SK-N-SH (cell line): ENCODE measurements at regions not wholly inside any gene's neighbourhood (a gene's known extent, or its start where the extent isn't known, plus 50 kb on each side); places are given as distances from the start of the nearest gene placed in this dataset.

Experiments
- CTCF ChIA-PET: fragments of 300-600, 350-600 bp; formaldehyde crosslinking; extraction: SDS; loops from one replicate; lab custom pipeline; 2021; lab: Yijun Ruan, JAX
- POLR2A ChIA-PET: fragments of 350-600 bp; sonication (Branson Sonifier 250); formaldehyde crosslinking; extraction: SDS; loops from one replicate; lab custom pipeline; 2020; ENCODE audit warnings: antibody characterized with exemption, inconsistent platforms; lab: Yijun Ruan, JAX
- DNase-seq: peaks from one replicate; pipeline ENCODE4 v3.0.0; 2012
- H2AFZ ChIP-seq: fragments of 200-600 bp; sonication (generic); 2 replicates; pipeline ENCODE4 v1.8.1; 2016; ENCODE audit warnings: antibody characterized with exemption, mild to moderate bottlenecking, low read depth
- H3F3A ChIP-seq: fragments of 200-600 bp; sonication (generic); replicated peaks from 2 replicates; pipeline ENCODE3; 2016; ENCODE audit warnings: antibody characterized with exemption, mild to moderate bottlenecking; ENCODE audit not compliant: insufficient read depth
- H3K27ac ChIP-seq, 2 experiments: fragments of 200-500 bp in 1 of 2; fragments of 200-600 bp in 1 of 2; sonication (Bioruptor generic) in 1 of 2; sonication (generic), shearing (Covaris generic) in 1 of 2; 2 replicates each; pipeline versions ENCODE4 v1.5.1 to v1.6.1; 2014 to 2016; ENCODE audit warnings: low read depth in 2 of 2, inconsistent platforms in 1 of 2, low read length in 1 of 2, mild to moderate bottlenecking in 1 of 2, mixed read lengths in 1 of 2
- H3K27me3 ChIP-seq: fragments of 200-600 bp; sonication (generic), shearing (Covaris generic); 2 replicates; pipeline ENCODE4 v1.6.1; 2016; ENCODE audit warnings: mixed run types; ENCODE audit not compliant: insufficient read depth
- H3K36me3 ChIP-seq, 2 experiments: fragments of 200-500 bp in 1 of 2; fragments of 200-600 bp in 1 of 2; sonication (Bioruptor generic) in 1 of 2; sonication (generic) in 1 of 2; replicated peaks in 1 of 2; 2 replicates each; pipeline versions ENCODE3 to v1.5.1; 2014 to 2016; ENCODE audit warnings: low read length in 1 of 2, mild to moderate bottlenecking in 1 of 2; ENCODE audit not compliant: insufficient read depth in 2 of 2, control insufficient read depth in 1 of 2
- H3K4me1 ChIP-seq, 2 experiments: fragments of 200-500 bp in 1 of 2; fragments of 200-600 bp in 1 of 2; sonication (Bioruptor generic) in 1 of 2; sonication (generic), shearing (Covaris generic) in 1 of 2; 2 replicates each; pipeline versions ENCODE4 v1.5.1 to v1.6.1; 2014 to 2016; ENCODE audit warnings: low read depth in 1 of 2, low read length in 1 of 2, mixed run types in 1 of 2; ENCODE audit not compliant: insufficient read depth in 2 of 2, control insufficient read depth in 1 of 2
- H3K4me2 ChIP-seq: fragments of 200-600 bp; sonication (generic), shearing (Covaris generic); 2 replicates; pipeline ENCODE4 v1.6.1; 2017; ENCODE audit warnings: mixed run types
- H3K4me3 ChIP-seq, 2 experiments: fragments of 200-500 bp in 1 of 2; fragments of 200-600 bp in 1 of 2; sonication (Bioruptor generic) in 1 of 2; sonication (generic), shearing (Covaris generic) in 1 of 2; 2 replicates each; pipeline versions ENCODE4 v1.5.1 to v1.8.1; 2014 to 2016; ENCODE audit warnings: low read depth in 2 of 2, inconsistent platforms in 1 of 2, low read length in 1 of 2, mild to moderate bottlenecking in 1 of 2, mixed read lengths in 1 of 2, moderate library complexity in 1 of 2
- H3K79me2 ChIP-seq: fragments of 200-600 bp; sonication (generic); 2 replicates; pipeline ENCODE4 v1.8.1; 2017; ENCODE audit warnings: mild to moderate bottlenecking; ENCODE audit not compliant: insufficient read depth
- H3K9ac ChIP-seq: fragments of 200-600 bp; sonication (generic); 2 replicates; pipeline ENCODE4 v1.6.1; 2017; ENCODE audit warnings: mixed run types
- H3K9me2 ChIP-seq: fragments of 200-600 bp; sonication (generic); 2 replicates; pipeline ENCODE4 v1.6.1; 2017; ENCODE audit warnings: mixed run types
- H3K9me3 ChIP-seq: fragments of 200-600 bp; sonication (generic); 2 replicates; pipeline ENCODE4 v1.6.1; 2017; ENCODE audit warnings: mixed run types, mild to moderate bottlenecking, moderate library complexity
- H4K20me1 ChIP-seq: fragments of 200-600 bp; sonication (generic); 2 replicates; pipeline ENCODE4 v1.6.1; 2017; ENCODE audit warnings: mild to moderate bottlenecking, mixed run types; ENCODE audit not compliant: insufficient read depth
- FOXJ3 ChIP-seq: sonication (generic); formaldehyde crosslinking; IDR thresholded peaks from 2 replicates; pipeline ENCODE4 v1.5.1; 2020; ENCODE audit warnings: mild to moderate bottlenecking, missing genetic modification reagents
- GABPA ChIP-seq: IDR thresholded peaks from 2 replicates; pipeline ENCODE4 v1.4.0; 2012; ENCODE audit warnings: low read depth, mild to moderate bottlenecking
- RCOR1 ChIP-seq: fragments of 150-350 bp; IDR thresholded peaks from 2 replicates; pipeline ENCODE4 v1.6.1; 2017; ENCODE audit warnings: antibody characterized with exemption, low read length
- REST ChIP-seq: IDR thresholded peaks from 2 replicates; pipeline ENCODE4 v1.6.1; 2012; ENCODE audit warnings: mild to moderate bottlenecking, low read depth, low read length, moderate library complexity
- RFX5 ChIP-seq: IDR thresholded peaks from 2 replicates; pipeline ENCODE4 v1.6.1; 2012; ENCODE audit warnings: mild to moderate bottlenecking, improper control_type of control experiment, low read length
- RXRA ChIP-seq: IDR thresholded peaks from 2 replicates; pipeline ENCODE4 v1.4.0; 2012; ENCODE audit warnings: low read depth, mild to moderate bottlenecking, borderline replicate concordance
- SIN3A ChIP-seq: IDR thresholded peaks from 2 replicates; pipeline ENCODE4 v1.6.1; 2012; ENCODE audit warnings: low read depth, mild to moderate bottlenecking, low read length, moderate library complexity, borderline replicate concordance
- SMC3 ChIP-seq: IDR thresholded peaks from 2 replicates; pipeline ENCODE4 v1.6.1; 2012; ENCODE audit warnings: low read depth, low read length, improper control_type of control experiment
- TAF1 ChIP-seq: IDR thresholded peaks from 2 replicates; pipeline ENCODE4 v1.6.1; 2012; ENCODE audit warnings: low read depth, mild to moderate bottlenecking, low read length, moderate library complexity, borderline replicate concordance
- TEAD4 ChIP-seq: IDR thresholded peaks from 2 replicates; pipeline ENCODE4 v1.4.0; 2012; ENCODE audit warnings: mild to moderate bottlenecking, borderline replicate concordance; ENCODE audit not compliant: insufficient read depth
- WGBS: methylation state at CpG from one replicate; pipeline ENCODE4 v1.1.6; 2017; ENCODE audit warnings: low lambda C conversion rate; 5-methylcytosine and 5-hydroxymethylcytosine counted together
- TF ChIP-seq, protein P1 (sequence below): IDR thresholded peaks from 2 replicates; pipeline ENCODE4 v1.4.0; 2012; ENCODE audit warnings: low read depth
- TF ChIP-seq, protein P2 (sequence below): IDR thresholded peaks from 2 replicates; pipeline ENCODE4 v1.4.0; 2012; ENCODE audit warnings: low read depth, borderline replicate concordance
- TF ChIP-seq, protein P3 (sequence below): fragments of 200-600 bp; sonication (generic); IDR thresholded peaks from 2 replicates; pipeline ENCODE4 v1.6.1; 2017; ENCODE audit warnings: antibody characterized with exemption, mild to moderate bottlenecking, moderate library complexity

- no peak for TF ChIP-seq TAF1
Observed at GRCh38 chr16:54554581-54554980, 268.0 kb upstream of the IRX3 start (continued).

DNA sequence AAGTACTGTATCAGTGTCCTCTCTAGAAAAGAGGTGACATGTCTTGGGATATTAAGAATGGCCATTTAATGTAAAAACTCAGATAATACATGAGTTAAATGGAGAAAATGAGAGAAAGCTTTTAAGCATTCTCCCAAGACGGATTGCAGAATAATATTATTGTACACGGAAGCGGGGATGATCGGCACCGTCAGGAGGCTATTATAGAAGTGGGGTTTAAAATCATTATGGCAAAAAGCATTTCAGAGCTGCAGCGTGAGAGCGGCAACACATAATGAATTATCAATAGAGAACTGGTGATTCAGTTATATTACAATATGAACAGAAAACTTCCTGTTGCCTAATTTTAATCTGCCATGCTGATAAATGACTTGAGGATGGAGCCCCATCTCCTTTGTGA lies 261.7 kb upstream of the IRX3 start:
- CTCF ChIA-PET = no interaction called here
- Histone ChIP-seq H3K4me3 (no peak overlapping the region), H3K9ac (no peak overlapping the region), H3K4me2 (no peak overlapping the region), H3K27ac (no peak overlapping the region), H3K27me3 (no peaks in the 10 kb centered on the region; the same call in 1 of the 2 replicates), H3K4me1 (peaks cover 0 to 8% of the 10 kb centered on the region in 2 experiments; a peak in 3 of 4 replicates), H2AFZ (no peak overlapping the region), H3K79me2 (no peaks in the 10 kb centered on the region), H3K9me2 (no peaks in the 10 kb centered on the region), H4K20me1 (no peaks in the 10 kb centered on the region), H3K9me3 (no peaks in the 10 kb centered on the region), H3F3A (no peaks in the 10 kb centered on the region), H3K36me3 (no peaks in the 10 kb centered on the region)
- POLR2A ChIA-PET = no interaction called here
- TF ChIP-seq GABPA (no peak), RCOR1 (no peak), REST (no peak), FOXJ3 (CRISPR knock-in tag) (no peak)
- TF ChIP-seq, protein P1, sequence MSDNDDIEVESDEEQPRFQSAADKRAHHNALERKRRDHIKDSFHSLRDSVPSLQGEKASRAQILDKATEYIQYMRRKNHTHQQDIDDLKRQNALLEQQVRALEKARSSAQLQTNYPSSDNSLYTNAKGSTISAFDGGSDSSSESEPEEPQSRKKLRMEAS = no peak
- WGBS = 81% methylated on average over 7 of the region's 7 CpGs
- DNase-seq = no peak

- no peaks in the 10 kb centered on the region for H3K9me3 ChIP-seq
- no peaks in the 10 kb centered on the region; the same call in 1 of the 2 replicates for H3K27me3 ChIP-seq
- DNase-seq = no peak
- TF ChIP-seq TEAD4 (no peak), SMC3 (no peak), SIN3A (no peak), RFX5 (no peak), RXRA (no peak)
- TF ChIP-seq, protein P2, sequence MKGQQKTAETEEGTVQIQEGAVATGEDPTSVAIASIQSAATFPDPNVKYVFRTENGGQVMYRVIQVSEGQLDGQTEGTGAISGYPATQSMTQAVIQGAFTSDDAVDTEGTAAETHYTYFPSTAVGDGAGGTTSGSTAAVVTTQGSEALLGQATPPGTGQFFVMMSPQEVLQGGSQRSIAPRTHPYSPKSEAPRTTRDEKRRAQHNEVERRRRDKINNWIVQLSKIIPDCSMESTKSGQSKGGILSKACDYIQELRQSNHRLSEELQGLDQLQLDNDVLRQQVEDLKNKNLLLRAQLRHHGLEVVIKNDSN = no peak
- TF ChIP-seq, protein P3, sequence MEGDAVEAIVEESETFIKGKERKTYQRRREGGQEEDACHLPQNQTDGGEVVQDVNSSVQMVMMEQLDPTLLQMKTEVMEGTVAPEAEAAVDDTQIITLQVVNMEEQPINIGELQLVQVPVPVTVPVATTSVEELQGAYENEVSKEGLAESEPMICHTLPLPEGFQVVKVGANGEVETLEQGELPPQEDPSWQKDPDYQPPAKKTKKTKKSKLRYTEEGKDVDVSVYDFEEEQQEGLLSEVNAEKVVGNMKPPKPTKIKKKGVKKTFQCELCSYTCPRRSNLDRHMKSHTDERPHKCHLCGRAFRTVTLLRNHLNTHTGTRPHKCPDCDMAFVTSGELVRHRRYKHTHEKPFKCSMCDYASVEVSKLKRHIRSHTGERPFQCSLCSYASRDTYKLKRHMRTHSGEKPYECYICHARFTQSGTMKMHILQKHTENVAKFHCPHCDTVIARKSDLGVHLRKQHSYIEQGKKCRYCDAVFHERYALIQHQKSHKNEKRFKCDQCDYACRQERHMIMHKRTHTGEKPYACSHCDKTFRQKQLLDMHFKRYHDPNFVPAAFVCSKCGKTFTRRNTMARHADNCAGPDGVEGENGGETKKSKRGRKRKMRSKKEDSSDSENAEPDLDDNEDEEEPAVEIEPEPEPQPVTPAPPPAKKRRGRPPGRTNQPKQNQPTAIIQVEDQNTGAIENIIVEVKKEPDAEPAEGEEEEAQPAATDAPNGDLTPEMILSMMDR = no peak
- H3K36me3 ChIP-seq = no peaks in the 10 kb centered on the region
- ChIA-PET POLR2A (no interaction called here), CTCF (no interaction called here)
- no peak overlapping the region for H2AFZ ChIP-seq
- H3K79me2 ChIP-seq = no peaks in the 10 kb centered on the region
- no peak overlapping the region for H3K9ac ChIP-seq
- H3K27ac ChIP-seq = no peak overlapping the region
- no peak overlapping the region for H3K4me3 ChIP-seq
- 31% methylated on average over 4 of the region's 4 CpGs for WGBS
- H4K20me1 ChIP-seq = no peaks in the 10 kb centered on the region
- H3F3A ChIP-seq = no peaks in the 10 kb centered on the region
- H3K4me1 ChIP-seq = peaks cover 0 to 13% of the 10 kb centered on the region in 2 experiments; a peak in 3 of 4 replicates
- no peaks in the 10 kb centered on the region for H3K9me2 ChIP-seq
- no peak overlapping the region for H3K4me2 ChIP-seq
Observed at GRCh38 chr16:54547052-54547451, 260.5 kb upstream of the IRX3 start.
